GM23338 (cell line): ENCODE measurements at regions not wholly inside any gene's neighbourhood (a gene's known extent, or its start where the extent isn't known, plus 50 kb on each side); places are given as distances from the start of the nearest gene placed in this dataset.

Source experiments
- ATAC-seq: fragments of 200-7000 bp; cut with Tn5 transposase; 3 replicates; pipeline ENCODE4 v1.9.1; 2020
- DNase-seq: peaks from one replicate; pipeline ENCODE4 v3.0.0-alpha.2; 2015; ENCODE audit warnings: low spot score
- H2AFZ ChIP-seq: fragments of 200-600 bp; sonication (generic); 2 replicates; pipeline ENCODE4 v1.8.0; 2016; ENCODE audit warnings: antibody characterized with exemption, mild to moderate bottlenecking, moderate library complexity
- H3F3A ChIP-seq: fragments of 200-600 bp; sonication (generic); replicated peaks from 2 replicates; pipeline ENCODE4 v1.8.0; 2017; ENCODE audit warnings: antibody characterized with exemption, mixed run types, low read depth
- H3K27ac ChIP-seq: fragments of 200-600 bp; sonication (generic); 2 replicates; pipeline ENCODE4 v1.6.1; 2016; ENCODE audit warnings: low read depth
- H3K27me3 ChIP-seq: fragments of 200-600 bp; sonication (generic); 2 replicates; pipeline ENCODE4 v1.8.0; 2016; ENCODE audit warnings: mild to moderate bottlenecking, mixed run types, moderate library complexity; ENCODE audit not compliant: insufficient read depth
- H3K36me3 ChIP-seq: fragments of 200-600 bp; sonication (generic); 2 replicates; pipeline ENCODE4 v1.8.0; 2016; ENCODE audit warnings: mild to moderate bottlenecking; ENCODE audit not compliant: insufficient read depth
- H3K4me1 ChIP-seq: fragments of 200-600 bp; sonication (generic); 2 replicates; pipeline ENCODE4 v1.8.0; 2016; ENCODE audit warnings: mild to moderate bottlenecking, moderate library complexity; ENCODE audit not compliant: insufficient read depth
- H3K4me2 ChIP-seq: fragments of 200-600 bp; sonication (generic); 2 replicates; pipeline ENCODE4 v1.7.1; 2017; ENCODE audit warnings: mixed run types
- H3K4me3 ChIP-seq: fragments of 200-600 bp; sonication (generic); 2 replicates; pipeline ENCODE4 v1.6.1; 2016; ENCODE audit warnings: mixed run types
- H3K79me2 ChIP-seq: fragments of 200-600 bp; sonication (generic); replicated peaks from 2 replicates; pipeline ENCODE4 v1.8.0; 2017; ENCODE audit warnings: mild to moderate bottlenecking; ENCODE audit not compliant: insufficient read depth
- H3K9me2 ChIP-seq: fragments of 200-600 bp; sonication (generic); 2 replicates; pipeline ENCODE4 v1.8.0; 2017; ENCODE audit not compliant: insufficient read depth
- H4K20me1 ChIP-seq: fragments of 200-600 bp; sonication (generic); replicated peaks from 2 replicates; pipeline ENCODE4 v1.8.0; 2017; ENCODE audit warnings: mild to moderate bottlenecking; ENCODE audit not compliant: insufficient read depth
- H3K27ac Mint-ChIP-seq: 2 replicates; pipeline ENCODE4 v1.8.0; 2020; ENCODE audit warnings: inconsistent platforms, mild to moderate bottlenecking, moderate library complexity, mixed read lengths
- H3K27me3 Mint-ChIP-seq: 3 replicates; pipeline ENCODE4 v1.8.0; 2022; ENCODE audit warnings: low read depth, mild to moderate bottlenecking, moderate library complexity, mixed read lengths, inconsistent platforms; ENCODE audit not compliant: insufficient read depth, poor library complexity
- H3K36me3 Mint-ChIP-seq: 3 replicates; pipeline ENCODE4 v1.8.0; 2021; ENCODE audit warnings: low read depth, mild to moderate bottlenecking, inconsistent platforms, moderate library complexity, mixed read lengths
- H3K4me1 Mint-ChIP-seq: 3 replicates; pipeline ENCODE4 v1.8.0; 2020; ENCODE audit warnings: mild to moderate bottlenecking, inconsistent platforms, mixed read lengths
- H3K4me3 Mint-ChIP-seq: 3 replicates; pipeline ENCODE4 v1.8.0; 2021; ENCODE audit warnings: moderate library complexity, mild to moderate bottlenecking, inconsistent platforms, mixed read lengths
- H3K9me3 Mint-ChIP-seq: 3 replicates; pipeline ENCODE4 v1.8.0; 2020; ENCODE audit warnings: moderate library complexity, mild to moderate bottlenecking, inconsistent platforms, mixed read lengths
- CREB1 ChIP-seq: fragments of 250-450 bp; sonication (Bioruptor Pico); IDR thresholded peaks from 2 replicates; pipeline ENCODE4 v1.5.0; 2020; ENCODE audit warnings: low read depth, mild to moderate bottlenecking, moderate library complexity
- EZH2 ChIP-seq: fragments of 200-600 bp; sonication (generic); IDR thresholded peaks from one replicate; pipeline ENCODE4 v1.8.0; 2017; ENCODE audit warnings: antibody characterized with exemption, mild to moderate bottlenecking, low read depth; ENCODE audit not compliant: unreplicated experiment
- EZH2phosphoT487 ChIP-seq: fragments of 200-600 bp; sonication (generic); IDR thresholded peaks from one replicate; pipeline ENCODE4 v1.8.1; 2018; ENCODE audit warnings: antibody characterized with exemption; ENCODE audit not compliant: unreplicated experiment
- JUNB ChIP-seq: IDR thresholded peaks from one replicate; pipeline ENCODE4 v1.6.1; 2016; ENCODE audit warnings: antibody characterized with exemption; ENCODE audit not compliant: unreplicated experiment
- NANOG ChIP-seq: IDR thresholded peaks from 2 replicates; pipeline ENCODE4 v1.6.1; 2016; ENCODE audit warnings: antibody characterized with exemption, borderline replicate concordance
- STAT1 ChIP-seq: IDR thresholded peaks from one replicate; pipeline ENCODE4 v1.6.1; 2016; ENCODE audit warnings: antibody characterized with exemption; ENCODE audit not compliant: unreplicated experiment
- ZNF331 ChIP-seq: fragments of 250-450 bp; sonication (Bioruptor Pico); IDR thresholded peaks from 2 replicates; pipeline ENCODE4 v1.5.0; 2020; ENCODE audit warnings: low read depth, mild to moderate bottlenecking, moderate library complexity
- TF ChIP-seq, protein P1 (sequence below): IDR thresholded peaks from one replicate; pipeline ENCODE4 v1.6.1; 2018; ENCODE audit warnings: antibody characterized with exemption; ENCODE audit not compliant: unreplicated experiment
- TF ChIP-seq, protein P2 (sequence below), 2 experiments: fragments of 200-600 bp in 1 of 2; sonication (generic) in 1 of 2; conservative IDR thresholded peaks; 2 replicates each; pipeline versions ENCODE4 v1.5.1 to v1.6.1; 2016 to 2017; ENCODE audit warnings: antibody characterized with exemption in 2 of 2, low read depth in 2 of 2, mild to moderate bottlenecking in 2 of 2, moderate library complexity in 1 of 2
- TF ChIP-seq, protein P3 (sequence below): fragments of 250-450 bp; sonication (Bioruptor Pico); IDR thresholded peaks from 2 replicates; pipeline ENCODE4 v1.5.0; 2020; ENCODE audit warnings: mild to moderate bottlenecking, moderate library complexity

DNA sequence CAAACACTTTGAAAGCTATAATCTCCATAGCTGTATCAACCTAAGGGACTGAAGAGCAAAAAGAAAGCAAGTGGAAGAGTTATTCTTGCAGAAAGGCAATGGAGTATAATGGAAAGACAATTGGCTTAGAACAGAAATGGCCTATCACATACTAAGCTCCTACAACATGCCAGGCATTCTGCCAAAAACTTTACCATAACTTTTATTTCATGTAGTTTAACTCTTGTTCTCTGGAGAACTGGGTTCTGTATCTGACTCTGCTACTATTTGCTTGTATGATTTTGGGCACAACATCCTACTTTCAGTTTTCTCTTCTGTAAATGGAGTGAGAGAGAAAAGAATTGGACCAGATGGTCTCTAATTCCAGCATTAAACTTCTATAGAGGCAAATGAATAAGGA is 449.1 kb downstream of the GPATCH2 start:
- H3F3A ChIP-seq = no peaks in the 10 kb centered on the region
- DNase-seq = no peak
- no peaks in the 10 kb centered on the region for H3K27me3 ChIP-seq
- H3K27ac ChIP-seq = no peak overlapping the region
- Mint-ChIP-seq H3K4me3 (no peak overlapping the region), H3K27me3 (peaks cover 2% of the 10 kb centered on the region), H3K4me1 (no peaks in the 10 kb centered on the region), H3K9me3 (no peaks in the 10 kb centered on the region), H3K36me3 (no peaks in the 10 kb centered on the region), H3K27ac (no peak overlapping the region)
- no peak overlapping the region for H3K4me2 ChIP-seq
- H3K4me1 ChIP-seq = no peaks in the 10 kb centered on the region
- no peak for ATAC-seq
- H2AFZ ChIP-seq = no peak overlapping the region
- TF ChIP-seq EZH2 = no peak
- TF ChIP-seq, protein P1, sequence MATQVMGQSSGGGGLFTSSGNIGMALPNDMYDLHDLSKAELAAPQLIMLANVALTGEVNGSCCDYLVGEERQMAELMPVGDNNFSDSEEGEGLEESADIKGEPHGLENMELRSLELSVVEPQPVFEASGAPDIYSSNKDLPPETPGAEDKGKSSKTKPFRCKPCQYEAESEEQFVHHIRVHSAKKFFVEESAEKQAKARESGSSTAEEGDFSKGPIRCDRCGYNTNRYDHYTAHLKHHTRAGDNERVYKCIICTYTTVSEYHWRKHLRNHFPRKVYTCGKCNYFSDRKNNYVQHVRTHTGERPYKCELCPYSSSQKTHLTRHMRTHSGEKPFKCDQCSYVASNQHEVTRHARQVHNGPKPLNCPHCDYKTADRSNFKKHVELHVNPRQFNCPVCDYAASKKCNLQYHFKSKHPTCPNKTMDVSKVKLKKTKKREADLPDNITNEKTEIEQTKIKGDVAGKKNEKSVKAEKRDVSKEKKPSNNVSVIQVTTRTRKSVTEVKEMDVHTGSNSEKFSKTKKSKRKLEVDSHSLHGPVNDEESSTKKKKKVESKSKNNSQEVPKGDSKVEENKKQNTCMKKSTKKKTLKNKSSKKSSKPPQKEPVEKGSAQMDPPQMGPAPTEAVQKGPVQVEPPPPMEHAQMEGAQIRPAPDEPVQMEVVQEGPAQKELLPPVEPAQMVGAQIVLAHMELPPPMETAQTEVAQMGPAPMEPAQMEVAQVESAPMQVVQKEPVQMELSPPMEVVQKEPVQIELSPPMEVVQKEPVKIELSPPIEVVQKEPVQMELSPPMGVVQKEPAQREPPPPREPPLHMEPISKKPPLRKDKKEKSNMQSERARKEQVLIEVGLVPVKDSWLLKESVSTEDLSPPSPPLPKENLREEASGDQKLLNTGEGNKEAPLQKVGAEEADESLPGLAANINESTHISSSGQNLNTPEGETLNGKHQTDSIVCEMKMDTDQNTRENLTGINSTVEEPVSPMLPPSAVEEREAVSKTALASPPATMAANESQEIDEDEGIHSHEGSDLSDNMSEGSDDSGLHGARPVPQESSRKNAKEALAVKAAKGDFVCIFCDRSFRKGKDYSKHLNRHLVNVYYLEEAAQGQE = no peak
- TF ChIP-seq CREB1 (CRISPR knock-in tag) = no peak
- TF ChIP-seq, protein P2, sequence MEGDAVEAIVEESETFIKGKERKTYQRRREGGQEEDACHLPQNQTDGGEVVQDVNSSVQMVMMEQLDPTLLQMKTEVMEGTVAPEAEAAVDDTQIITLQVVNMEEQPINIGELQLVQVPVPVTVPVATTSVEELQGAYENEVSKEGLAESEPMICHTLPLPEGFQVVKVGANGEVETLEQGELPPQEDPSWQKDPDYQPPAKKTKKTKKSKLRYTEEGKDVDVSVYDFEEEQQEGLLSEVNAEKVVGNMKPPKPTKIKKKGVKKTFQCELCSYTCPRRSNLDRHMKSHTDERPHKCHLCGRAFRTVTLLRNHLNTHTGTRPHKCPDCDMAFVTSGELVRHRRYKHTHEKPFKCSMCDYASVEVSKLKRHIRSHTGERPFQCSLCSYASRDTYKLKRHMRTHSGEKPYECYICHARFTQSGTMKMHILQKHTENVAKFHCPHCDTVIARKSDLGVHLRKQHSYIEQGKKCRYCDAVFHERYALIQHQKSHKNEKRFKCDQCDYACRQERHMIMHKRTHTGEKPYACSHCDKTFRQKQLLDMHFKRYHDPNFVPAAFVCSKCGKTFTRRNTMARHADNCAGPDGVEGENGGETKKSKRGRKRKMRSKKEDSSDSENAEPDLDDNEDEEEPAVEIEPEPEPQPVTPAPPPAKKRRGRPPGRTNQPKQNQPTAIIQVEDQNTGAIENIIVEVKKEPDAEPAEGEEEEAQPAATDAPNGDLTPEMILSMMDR (conservative IDR thresholded peaks at IDR 0.05; ENCODE audit: low read depth in 2 of 2) = no peak
- TF ChIP-seq ZNF331 = no peak
- TF ChIP-seq EZH2phosphoT487 = no peak
- TF ChIP-seq, protein P3, sequence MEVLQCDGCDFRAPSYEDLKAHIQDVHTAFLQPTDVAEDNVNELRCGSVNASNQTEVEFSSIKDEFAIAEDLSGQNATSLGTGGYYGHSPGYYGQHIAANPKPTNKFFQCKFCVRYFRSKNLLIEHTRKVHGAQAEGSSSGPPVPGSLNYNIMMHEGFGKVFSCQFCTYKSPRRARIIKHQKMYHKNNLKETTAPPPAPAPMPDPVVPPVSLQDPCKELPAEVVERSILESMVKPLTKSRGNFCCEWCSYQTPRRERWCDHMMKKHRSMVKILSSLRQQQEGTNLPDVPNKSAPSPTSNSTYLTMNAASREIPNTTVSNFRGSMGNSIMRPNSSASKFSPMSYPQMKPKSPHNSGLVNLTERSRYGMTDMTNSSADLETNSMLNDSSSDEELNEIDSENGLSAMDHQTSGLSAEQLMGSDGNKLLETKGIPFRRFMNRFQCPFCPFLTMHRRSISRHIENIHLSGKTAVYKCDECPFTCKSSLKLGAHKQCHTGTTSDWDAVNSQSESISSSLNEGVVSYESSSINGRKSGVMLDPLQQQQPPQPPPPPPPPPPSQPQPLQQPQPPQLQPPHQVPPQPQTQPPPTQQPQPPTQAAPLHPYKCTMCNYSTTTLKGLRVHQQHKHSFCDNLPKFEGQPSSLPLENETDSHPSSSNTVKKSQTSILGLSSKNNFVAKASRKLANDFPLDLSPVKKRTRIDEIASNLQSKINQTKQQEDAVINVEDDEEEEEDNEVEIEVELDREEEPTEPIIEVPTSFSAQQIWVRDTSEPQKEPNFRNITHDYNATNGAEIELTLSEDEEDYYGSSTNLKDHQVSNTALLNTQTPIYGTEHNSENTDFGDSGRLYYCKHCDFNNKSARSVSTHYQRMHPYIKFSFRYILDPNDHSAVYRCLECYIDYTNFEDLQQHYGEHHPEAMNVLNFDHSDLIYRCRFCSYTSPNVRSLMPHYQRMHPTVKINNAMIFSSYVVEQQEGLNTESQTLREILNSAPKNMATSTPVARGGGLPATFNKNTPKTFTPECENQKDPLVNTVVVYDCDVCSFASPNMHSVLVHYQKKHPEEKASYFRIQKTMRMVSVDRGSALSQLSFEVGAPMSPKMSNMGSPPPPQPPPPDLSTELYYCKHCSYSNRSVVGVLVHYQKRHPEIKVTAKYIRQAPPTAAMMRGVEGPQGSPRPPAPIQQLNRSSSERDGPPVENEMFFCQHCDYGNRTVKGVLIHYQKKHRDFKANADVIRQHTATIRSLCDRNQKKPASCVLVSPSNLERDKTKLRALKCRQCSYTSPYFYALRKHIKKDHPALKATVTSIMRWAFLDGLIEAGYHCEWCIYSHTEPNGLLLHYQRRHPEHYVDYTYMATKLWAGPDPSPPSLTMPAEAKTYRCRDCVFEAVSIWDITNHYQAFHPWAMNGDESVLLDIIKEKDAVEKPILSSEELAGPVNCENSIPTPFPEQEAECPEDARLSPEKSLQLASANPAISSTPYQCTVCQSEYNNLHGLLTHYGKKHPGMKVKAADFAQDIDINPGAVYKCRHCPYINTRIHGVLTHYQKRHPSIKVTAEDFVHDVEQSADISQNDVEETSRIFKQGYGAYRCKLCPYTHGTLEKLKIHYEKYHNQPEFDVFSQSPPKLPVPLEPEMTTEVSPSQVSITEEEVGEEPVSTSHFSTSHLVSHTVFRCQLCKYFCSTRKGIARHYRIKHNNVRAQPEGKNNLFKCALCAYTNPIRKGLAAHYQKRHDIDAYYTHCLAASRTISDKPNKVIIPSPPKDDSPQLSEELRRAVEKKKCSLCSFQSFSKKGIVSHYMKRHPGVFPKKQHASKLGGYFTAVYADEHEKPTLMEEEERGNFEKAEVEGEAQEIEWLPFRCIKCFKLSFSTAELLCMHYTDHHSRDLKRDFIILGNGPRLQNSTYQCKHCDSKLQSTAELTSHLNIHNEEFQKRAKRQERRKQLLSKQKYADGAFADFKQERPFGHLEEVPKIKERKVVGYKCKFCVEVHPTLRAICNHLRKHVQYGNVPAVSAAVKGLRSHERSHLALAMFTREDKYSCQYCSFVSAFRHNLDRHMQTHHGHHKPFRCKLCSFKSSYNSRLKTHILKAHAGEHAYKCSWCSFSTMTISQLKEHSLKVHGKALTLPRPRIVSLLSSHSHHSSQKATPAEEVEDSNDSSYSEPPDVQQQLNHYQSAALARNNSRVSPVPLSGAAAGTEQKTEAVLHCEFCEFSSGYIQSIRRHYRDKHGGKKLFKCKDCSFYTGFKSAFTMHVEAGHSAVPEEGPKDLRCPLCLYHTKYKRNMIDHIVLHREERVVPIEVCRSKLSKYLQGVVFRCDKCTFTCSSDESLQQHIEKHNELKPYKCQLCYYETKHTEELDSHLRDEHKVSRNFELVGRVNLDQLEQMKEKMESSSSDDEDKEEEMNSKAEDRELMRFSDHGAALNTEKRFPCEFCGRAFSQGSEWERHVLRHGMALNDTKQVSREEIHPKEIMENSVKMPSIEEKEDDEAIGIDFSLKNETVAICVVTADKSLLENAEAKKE (CRISPR knock-in tag) = no peak
- no peak for TF ChIP-seq NANOG
- no peak for TF ChIP-seq STAT1
- TF ChIP-seq JUNB = no peak
- no peak overlapping the region for H3K4me3 ChIP-seq
- H3K9me2 ChIP-seq = no peaks in the 10 kb centered on the region; the same call in 1 of the 2 replicates
- H3K36me3 ChIP-seq = no peaks in the 10 kb centered on the region
- H3K79me2 ChIP-seq = no peaks in the 10 kb centered on the region
- no peaks in the 10 kb centered on the region for H4K20me1 ChIP-seq
